ENCODE measurements at regions not wholly inside any gene's neighbourhood (a gene's known extent, or its start where the extent isn't known, plus 50 kb on each side); places are given as distances from the start of the nearest gene placed in this dataset.

GRCh38 chr1:216913976-216914375 is 190.7 kb upstream of the ESRRG start:
- no peak for ATAC-seq
- 38 to 39% methylated on average over 4 of the region's 4 CpGs for WGBS, 2 donors
- Histone ChIP-seq H3K27ac (no peak overlapping the region), H3K4me3 (no peak overlapping the region), H3K9me3 (no peaks in the 10 kb centered on the region), H3K4me1 (peaks cover 0 to 3% (median 0%) of the 10 kb centered on the region in 3 donors), H3K36me3 (no peaks in the 10 kb centered on the region), H3K27me3 (no peaks in the 10 kb centered on the region)
- intact Hi-C loops (cut with DNase I) = no loop called here
- no peak for FAIRE-seq
- no peak for TF ChIP-seq CTCF (IDR thresholded peaks at IDR 0.05)
- DNase-seq = no peak

GRCh38 chr1:216910081-216910840 is 187.0 kb upstream of the ESRRG start:
- no peak for FAIRE-seq
- H3K9me3 ChIP-seq = no peaks in the 10 kb centered on the region
- no peak for DNase-seq
- no peak for ATAC-seq
- TF ChIP-seq CTCF (IDR thresholded peaks at IDR 0.05) = no peak
- no peak overlapping the region for H3K4me3 ChIP-seq
- H3K4me1 ChIP-seq = peaks cover 0 to 3% (median 0%) of the 10 kb centered on the region in 3 donors
- WGBS, 2 donors = 75 to 76% methylated on average over 5 of the region's 5 CpGs
- H3K27me3 ChIP-seq = no peaks in the 10 kb centered on the region
- intact Hi-C loops (cut with DNase I) = no loop called here
- no peak overlapping the region for H3K27ac ChIP-seq
- no peaks in the 10 kb centered on the region for H3K36me3 ChIP-seq

- no peaks in the 10 kb centered on the region for H3K9me3 ChIP-seq
- H3K4me1 ChIP-seq = peaks cover 0 to 3% (median 0%) of the 10 kb centered on the region in 3 donors
- H3K36me3 ChIP-seq = no peaks in the 10 kb centered on the region
- intact Hi-C loops (cut with DNase I) = no loop called here
- 87 to 93% methylated on average over 3 of the region's 3 CpGs for WGBS, 2 donors
- no peak for FAIRE-seq
- no peak for TF ChIP-seq CTCF (IDR thresholded peaks at IDR 0.05)
- ATAC-seq = no peak
- no peaks in the 10 kb centered on the region for H3K27me3 ChIP-seq
- no peak overlapping the region for H3K27ac ChIP-seq
- no peak for DNase-seq
- H3K4me3 ChIP-seq = no peak overlapping the region
Measured at GRCh38 chr1:216908126-216908525, 184.9 kb upstream of the ESRRG start.

GRCh38 chr1:216907100-216907499 is 183.9 kb upstream of the ESRRG start:
- Histone ChIP-seq H3K9me3 (no peaks in the 10 kb centered on the region), H3K27ac (no peak overlapping the region), H3K4me1 (no peaks in the 10 kb centered on the region), H3K36me3 (no peaks in the 10 kb centered on the region), H3K4me3 (no peak overlapping the region), H3K27me3 (no peaks in the 10 kb centered on the region)
- intact Hi-C loops (cut with DNase I) = no loop called here
- no peak for ATAC-seq
- DNase-seq = no peak
- no peak for FAIRE-seq
- no peak for TF ChIP-seq CTCF (IDR thresholded peaks at IDR 0.05)
- 70% methylated on average over 8 of the region's 8 CpGs for WGBS, 2 donors

GRCh38 chr1:216905781-216906180 is 182.6 kb upstream of the ESRRG start:
- Histone ChIP-seq H3K27me3 (no peaks in the 10 kb centered on the region), H3K4me3 (no peak overlapping the region), H3K9me3 (no peaks in the 10 kb centered on the region), H3K36me3 (no peaks in the 10 kb centered on the region), H3K4me1 (no peaks in the 10 kb centered on the region), H3K27ac (no peak overlapping the region)
- FAIRE-seq (no peak), DNase-seq (no peak), ATAC-seq (no peak)
- intact Hi-C loops (cut with DNase I) = no loop called here
- no peak for TF ChIP-seq CTCF (IDR thresholded peaks at IDR 0.05)
- WGBS, 2 donors = 87 to 89% methylated on average over 4 of the region's 4 CpGs

All from pancreas (tissue), 10 donors.